ENCODE measurements at regions not wholly inside any gene's neighbourhood (a gene's known extent, or its start where the extent isn't known, plus 50 kb on each side); places are given as distances from the start of the nearest gene placed in this dataset.

DNA sequence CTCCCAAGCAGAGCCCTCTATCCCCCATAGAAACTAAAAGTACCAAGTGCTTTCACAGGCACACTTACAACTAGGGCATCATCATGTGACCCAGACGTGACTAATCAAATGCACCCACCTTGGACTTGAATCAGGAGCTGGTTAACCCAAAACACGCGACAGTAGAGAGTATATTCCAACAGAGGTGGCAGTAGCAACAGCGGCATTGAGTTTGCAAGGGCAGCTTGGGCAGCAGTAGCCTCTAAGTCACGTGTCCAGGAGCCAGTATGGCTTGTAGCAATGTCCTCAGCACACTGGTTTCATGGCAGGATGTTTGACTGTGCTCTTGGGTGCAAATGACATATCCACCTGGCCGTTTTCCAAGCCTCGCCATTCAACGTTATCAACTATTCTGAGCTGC lies 73.4 kb upstream of the DNAH5 start:
- no TSS peak for BruUV-seq (replicated peaks)
- no peaks in the 10 kb centered on the region for H3K9me3 Mint-ChIP-seq (ENCODE audit: unreplicated experiment)
- POLR2A ChIA-PET: interaction anchor here (0.6 to 0.7 kb wide), 2 partner anchors 19 to 1257 kb away, joined by 3 to 5 read pairs; no protein-coding TSS in a partner anchor
- H3K27ac Mint-ChIP-seq (ENCODE audit: low read depth, unreplicated experiment): no peak overlapping the region
- no peaks in the 10 kb centered on the region for H3K27me3 Mint-ChIP-seq (ENCODE audit: insufficient read depth, unreplicated experiment)
- no peak for DNase-seq (ENCODE audit: unreplicated experiment)
- no peak overlapping the region for H3K4me3 Mint-ChIP-seq (ENCODE audit: unreplicated experiment)
- CTCF ChIA-PET: interaction anchor here (0.6 to 0.7 kb wide), 3 partner anchors 9 to 116 kb away, joined by 3 to 5 read pairs (median 3); no protein-coding TSS in a partner anchor
- no peaks in the 10 kb centered on the region for H3K36me3 Mint-ChIP-seq (ENCODE audit: insufficient read depth, unreplicated experiment)
- no peaks in the 10 kb centered on the region for H3K4me1 Mint-ChIP-seq (ENCODE audit: insufficient read depth, unreplicated experiment)
- TF ChIP-seq CTCF (IDR thresholded peaks at IDR 0.05; ENCODE audit: unreplicated experiment): no peak
- intact Hi-C loops (cut with micrococcal nuclease): no loop called here

- Mint-ChIP-seq H3K27ac (ENCODE audit: low read depth, unreplicated experiment) (no peak overlapping the region), H3K36me3 (ENCODE audit: insufficient read depth, unreplicated experiment) (no peaks in the 10 kb centered on the region), H3K9me3 (ENCODE audit: unreplicated experiment) (no peaks in the 10 kb centered on the region), H3K27me3 (ENCODE audit: insufficient read depth, unreplicated experiment) (no peaks in the 10 kb centered on the region), H3K4me3 (ENCODE audit: unreplicated experiment) (no peak overlapping the region), H3K4me1 (ENCODE audit: insufficient read depth, unreplicated experiment) (no peaks in the 10 kb centered on the region)
- DNase-seq (ENCODE audit: unreplicated experiment): no peak
- no peak for TF ChIP-seq CTCF (IDR thresholded peaks at IDR 0.05; ENCODE audit: unreplicated experiment)
- ChIA-PET CTCF (interaction anchor here (0.7 to 1.1 kb wide), 2 partner anchors 9 to 451 kb away, joined by 3 to 4 read pairs; no protein-coding TSS in a partner anchor), POLR2A (interaction anchor here (1.1 kb wide), 1 partner anchor 19 kb away, joined by 4 read pairs; no protein-coding TSS in a partner anchor)
- no TSS peak for BruUV-seq (replicated peaks)
- intact Hi-C loops (cut with micrococcal nuclease): no loop called here
Observed at GRCh38 chr5:14016549-14016948, 72.1 kb upstream of the DNAH5 start.

- CTCF ChIA-PET: interaction anchor here (0.7 to 1.2 kb wide), 7 partner anchors 25 to 340 kb away, joined by 3 to 5 read pairs (median 3); no protein-coding TSS in a partner anchor
Observed at GRCh38 chr5:14011089-14012020, 66.9 kb upstream of the DNAH5 start.

More at GRCh38 chr5:14011089-14012020, 66.9 kb upstream of the DNAH5 start:
- no peak for TF ChIP-seq CTCF (IDR thresholded peaks at IDR 0.05; ENCODE audit: unreplicated experiment)
- BruUV-seq (replicated peaks): no TSS peak
- POLR2A ChIA-PET: interaction anchor here (0.6 to 2.5 kb wide), 11 partner anchors 17 to 259 kb away, joined by 3 to 12 read pairs (median 3); partner anchors contain the start of gene TRIO
- H3K36me3 Mint-ChIP-seq (ENCODE audit: insufficient read depth, unreplicated experiment): no peaks in the 10 kb centered on the region
- no peaks in the 10 kb centered on the region for H3K9me3 Mint-ChIP-seq (ENCODE audit: unreplicated experiment)
- peak; percentile 81 for DNase-seq (ENCODE audit: unreplicated experiment)
- H3K4me1 Mint-ChIP-seq (ENCODE audit: insufficient read depth, unreplicated experiment): no peaks in the 10 kb centered on the region
- intact Hi-C loops (cut with micrococcal nuclease): loop anchor here (1.0 to 2.0 kb wide), 3 partner anchors 25 to 259 kb away; partner anchors contain the start of gene TRIO
- peak overlapping the region; percentile 70 for H3K4me3 Mint-ChIP-seq (ENCODE audit: unreplicated experiment)
- H3K27ac Mint-ChIP-seq (ENCODE audit: low read depth, unreplicated experiment): no peak overlapping the region
- no peaks in the 10 kb centered on the region for H3K27me3 Mint-ChIP-seq (ENCODE audit: insufficient read depth, unreplicated experiment)

Data from MCF 10A (cell line).